AG04449 (cell line): ENCODE measurements at regions not wholly inside any gene's neighbourhood (a gene's known extent, or its start where the extent isn't known, plus 50 kb on each side); places are given as distances from the start of the nearest gene placed in this dataset.

Experiments used
- CTCF ChIA-PET: fragments of 350-600 bp; formaldehyde crosslinking; extraction: SDS; loops from one replicate; lab custom pipeline; 2021; ENCODE audit warnings: antibody characterized with exemption; lab: Yijun Ruan, JAX
- POLR2A ChIA-PET: fragments of 400-600, 350-600 bp; formaldehyde crosslinking; extraction: SDS; loops from one replicate; lab custom pipeline; 2020; ENCODE audit warnings: antibody characterized with exemption, inconsistent platforms; lab: Yijun Ruan, JAX
- DNase-seq: peaks from one replicate; pipeline ENCODE4 v3.0.0-alpha.2; 2010; ENCODE audit warnings: low read depth, low spot score
- H3K4me3 ChIP-seq: 2 replicates; pipeline ENCODE4 v1.5.1; 2011; ENCODE audit warnings: low read depth, mild to moderate bottlenecking, control low read depth, low read length
- CTCF ChIP-seq: IDR thresholded peaks from one replicate; pipeline ENCODE4 v1.5.1; 2011; ENCODE audit warnings: mild to moderate bottlenecking, moderate library complexity, low read length, control low read depth, inconsistent platforms; ENCODE audit not compliant: insufficient read depth; ENCODE audit errors: missing control alignments

DNA sequence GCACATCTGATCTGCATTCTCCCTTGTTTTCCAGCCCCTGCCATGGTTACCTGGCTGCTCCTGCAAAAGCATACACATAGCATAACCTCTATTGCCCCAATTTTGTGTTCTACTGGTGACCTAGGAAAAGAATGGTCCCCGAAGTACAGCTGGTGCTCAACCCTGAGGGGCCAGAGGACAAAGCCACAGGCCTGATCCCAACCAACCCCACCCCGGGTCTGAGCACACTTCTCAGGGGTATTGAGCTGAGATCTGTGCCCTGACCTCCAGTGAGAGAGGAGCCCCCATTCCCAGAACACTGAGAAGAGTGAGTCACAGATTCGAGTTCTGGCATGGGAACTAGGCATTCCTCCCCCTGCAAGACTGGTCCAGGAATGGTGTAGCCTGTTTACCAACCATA lies 465.5 kb upstream of the ACTRT1 start:
- no peak for TF ChIP-seq CTCF
- DNase-seq: no peak
- ChIA-PET CTCF (no interaction called here), POLR2A (no interaction called here)
- no peak overlapping the region for H3K4me3 ChIP-seq

DNA sequence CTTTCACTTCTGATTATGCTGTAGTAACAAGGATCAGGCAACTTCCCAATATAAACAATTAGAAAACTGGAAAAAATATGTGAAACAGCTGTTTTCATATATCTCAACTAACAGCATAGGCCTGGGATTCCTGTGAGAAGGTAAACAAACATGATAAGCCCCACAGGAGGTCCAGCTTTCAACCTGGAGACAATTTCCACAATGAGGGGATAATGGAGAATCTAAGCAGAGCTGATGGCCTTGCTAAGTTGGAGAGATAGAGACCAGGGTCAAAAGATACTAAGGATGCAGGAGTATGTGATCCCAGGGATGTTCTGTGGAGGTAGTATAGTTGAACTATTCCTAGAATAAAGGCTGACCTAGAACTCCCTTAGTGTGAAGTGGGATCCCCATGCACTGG lies 452.3 kb upstream of the ACTRT1 start:
- H3K4me3 ChIP-seq: no peak overlapping the region
- no peak for TF ChIP-seq CTCF
- CTCF ChIA-PET: no interaction called here
- POLR2A ChIA-PET: no interaction called here
- no peak for DNase-seq

GRCh38 chrX:128464116-128464515 lies 411.9 kb upstream of the ACTRT1 start:
- no peak overlapping the region for H3K4me3 ChIP-seq
- POLR2A ChIA-PET: no interaction called here
- TF ChIP-seq CTCF: no peak
- CTCF ChIA-PET: no interaction called here
- no peak for DNase-seq

DNA sequence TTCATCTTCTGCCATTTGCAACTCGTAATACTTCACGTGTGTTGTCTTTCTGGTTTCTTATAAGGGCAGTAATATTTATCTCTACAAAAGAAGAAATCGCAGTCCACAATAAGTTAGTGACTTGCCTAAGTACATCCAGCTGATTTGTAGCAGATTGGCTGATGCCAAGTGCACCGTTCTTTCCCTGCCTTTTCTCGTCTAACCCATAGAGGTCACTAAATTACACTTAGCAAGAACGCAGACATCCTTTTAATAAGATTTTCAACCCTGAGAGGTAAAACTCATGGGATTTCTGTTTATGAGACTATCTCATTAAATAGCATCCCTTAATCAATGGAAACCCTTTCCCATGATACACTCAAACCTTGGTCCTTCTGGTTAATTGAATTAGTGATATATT lies 408.6 kb upstream of the ACTRT1 start:
- no peak for TF ChIP-seq CTCF
- ChIA-PET CTCF (no interaction called here), POLR2A (no interaction called here)
- no peak for DNase-seq
- no peak overlapping the region for H3K4me3 ChIP-seq

GRCh38 chrX:128458888-128459287 lies 406.7 kb upstream of the ACTRT1 start:
- H3K4me3 ChIP-seq: no peak overlapping the region
- no peak for TF ChIP-seq CTCF
- CTCF ChIA-PET: no interaction called here
- DNase-seq: no peak
- POLR2A ChIA-PET: no interaction called here

DNA sequence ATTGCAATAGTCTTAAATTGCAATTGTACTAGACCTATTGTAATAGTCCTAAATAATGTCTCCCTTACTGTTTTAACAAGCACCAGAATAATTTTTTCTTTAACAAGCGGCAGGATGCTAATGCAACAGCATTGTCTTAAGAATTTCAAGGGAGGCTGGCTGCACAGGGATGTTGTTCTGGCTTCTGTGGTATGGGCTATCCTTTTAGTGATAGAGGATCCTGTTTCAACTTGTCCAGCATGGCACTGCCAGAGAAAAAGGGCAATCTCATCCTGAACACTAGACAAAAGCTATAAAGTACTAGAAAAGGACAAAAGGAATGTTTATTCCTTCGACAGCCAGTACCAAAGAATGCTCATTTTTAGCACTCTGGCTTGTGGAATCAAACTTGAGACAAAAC lies 405.5 kb upstream of the ACTRT1 start:
- TF ChIP-seq CTCF: no peak
- no peak overlapping the region for H3K4me3 ChIP-seq
- ChIA-PET CTCF (no interaction called here), POLR2A (no interaction called here)
- DNase-seq: no peak
